Esophagus muscularis mucosa (tissue), 4 donors: ENCODE measurements at regions not wholly inside any gene's neighbourhood (a gene's known extent, or its start where the extent isn't known, plus 50 kb on each side); places are given as distances from the start of the nearest gene placed in this dataset.

Source experiments
- DNase-seq: peaks from one replicate; pipeline ENCODE4 v3.0.0-alpha.2; 2017; ENCODE audit errors: extremely low spot score
- H3K27ac ChIP-seq, 4 donors: fragments of 200-600 bp; sonication (generic); replicated peaks in 1 of 4; 1 replicate in 3 of 4; 2 replicates in 1 of 4; pipeline ENCODE4 v1.5.1; 2016 to 2019; ENCODE audit warnings: mild to moderate bottlenecking in 1 of 4
- H3K27me3 ChIP-seq, 4 donors: fragments of 200-600 bp; sonication (generic); one replicate each; pipeline versions ENCODE4 v1.5.1 to v1.6.0; 2016 to 2019
- H3K36me3 ChIP-seq, 4 donors: fragments of 200-600 bp; sonication (generic); one replicate each; pipeline ENCODE4 v1.5.1; 2016 to 2019
- H3K4me1 ChIP-seq, 4 donors: fragments of 200-600 bp; sonication (generic); one replicate each; pipeline ENCODE4 v1.5.1; 2016 to 2019
- H3K4me3 ChIP-seq, 4 donors: fragments of 200-600 bp; sonication (generic); 1 replicate in 2 of 4; 2 replicates in 2 of 4; pipeline ENCODE4 v1.5.1; 2016 to 2019; ENCODE audit warnings: mild to moderate bottlenecking in 4 of 4, moderate library complexity in 1 of 4
- H3K9me3 ChIP-seq, 4 donors: fragments of 200-600 bp; sonication (generic); 1 replicate in 3 of 4; 2 replicates in 1 of 4; pipeline ENCODE4 v1.5.1; 2016 to 2019
- CTCF ChIP-seq, 3 experiments: fragments of 200-600 bp in 2 of 3; fragments of 450-650 bp in 1 of 3; sonication (generic) in 2 of 3; IDR thresholded peaks; one replicate each; pipeline ENCODE4 v1.5.1; 2017 to 2019; ENCODE audit warnings: antibody characterized with exemption in 3 of 3, mild to moderate bottlenecking in 2 of 3, moderate library complexity in 1 of 3
- EP300 ChIP-seq: sonication (generic); formaldehyde crosslinking; IDR thresholded peaks from one replicate; pipeline ENCODE4 v1.6.1; 2017; ENCODE audit warnings: antibody characterized with exemption
- POLR2A ChIP-seq: fragments of 450-650 bp; IDR thresholded peaks from one replicate; pipeline ENCODE4 v1.6.1; 2017; ENCODE audit warnings: antibody characterized with exemption, moderate library complexity, mild to moderate bottlenecking, low read depth
- POLR2AphosphoS5 ChIP-seq, 2 donors: sonication (generic); formaldehyde crosslinking; IDR thresholded peaks; one replicate each; pipeline ENCODE4 v1.6.1; 2017; ENCODE audit warnings: antibody characterized with exemption in 2 of 2
- WGBS: methylation state at CpG from one replicate; pipeline ENCODE4 v1.1.5; 2018; 5-methylcytosine and 5-hydroxymethylcytosine counted together
- intact Hi-C: fragments of 100-400 bp; cut with DNase I; formaldehyde crosslinking; loops from one replicate; pipeline ENCODE4 v1.15.1; 2023

- Histone ChIP-seq H3K4me3 (no peak overlapping the region), H3K36me3 (no peaks in the 10 kb centered on the region), H3K27me3 (no peaks in the 10 kb centered on the region), H3K4me1 (peaks cover 15 to 27% (median 19%) of the 10 kb centered on the region in 4 donors), H3K27ac (no peak overlapping the region), H3K9me3 (no peaks in the 10 kb centered on the region)
- no peak for DNase-seq
- 96% methylated on average over 13 of the region's 13 CpGs for WGBS
- intact Hi-C loops = no loop called here
- TF ChIP-seq POLR2A (no peak), CTCF (IDR thresholded peaks at IDR 0.05) (no peak), POLR2AphosphoS5 (IDR thresholded peaks at IDR 0.05) (no peak)
Measured at GRCh38 chr22:27643907-27644306, 157.6 kb downstream of the MN1 start.

GRCh38 chr22:27644566-27644965 is 157.0 kb downstream of the MN1 start:
- Histone ChIP-seq H3K9me3 (no peaks in the 10 kb centered on the region), H3K36me3 (no peaks in the 10 kb centered on the region), H3K27ac (no peak overlapping the region), H3K4me3 (no peak overlapping the region), H3K27me3 (no peaks in the 10 kb centered on the region), H3K4me1 (peaks cover 10 to 22% (median 15%) of the 10 kb centered on the region in 4 donors)
- DNase-seq = no peak
- TF ChIP-seq POLR2AphosphoS5 (IDR thresholded peaks at IDR 0.05) (no peak), EP300 (no peak), POLR2A (no peak), CTCF (IDR thresholded peaks at IDR 0.05) (no peak)
- intact Hi-C loops = no loop called here
- 91% methylated on average over 5 of the region's 7 CpGs for WGBS

GRCh38 chr22:27647540-27647939 is 154.0 kb downstream of the MN1 start:
- 96% methylated on average over 3 of the region's 3 CpGs for WGBS
- Histone ChIP-seq H3K9me3 (no peaks in the 10 kb centered on the region), H3K27ac (no peak overlapping the region), H3K4me1 (peaks cover 12 to 23% (median 16%) of the 10 kb centered on the region in 4 donors), H3K4me3 (no peak overlapping the region), H3K27me3 (no peaks in the 10 kb centered on the region), H3K36me3 (no peaks in the 10 kb centered on the region)
- TF ChIP-seq POLR2A (no peak), POLR2AphosphoS5 (IDR thresholded peaks at IDR 0.05) (no peak), EP300 (no peak), CTCF (IDR thresholded peaks at IDR 0.05) (no peak)
- intact Hi-C loops = no loop called here
- no peak for DNase-seq

- no peaks in the 10 kb centered on the region for H3K27me3 ChIP-seq
- peaks cover 12 to 23% (median 16%) of the 10 kb centered on the region in 4 donors for H3K4me1 ChIP-seq
- H3K36me3 ChIP-seq = no peaks in the 10 kb centered on the region
- no peak overlapping the region for H3K4me3 ChIP-seq
- H3K9me3 ChIP-seq = no peaks in the 10 kb centered on the region
- no peak overlapping the region for H3K27ac ChIP-seq
- 93% methylated on average over 3 of the region's 3 CpGs for WGBS
- intact Hi-C loops = no loop called here
- no peak for DNase-seq
- no peak for TF ChIP-seq POLR2AphosphoS5 (IDR thresholded peaks at IDR 0.05)
- no peak for TF ChIP-seq POLR2A
- no peak for TF ChIP-seq CTCF (IDR thresholded peaks at IDR 0.05)
- TF ChIP-seq EP300 = no peak
Measured at GRCh38 chr22:27648074-27648473, 153.5 kb downstream of the MN1 start.

GRCh38 chr22:27648853-27649252 is 152.7 kb downstream of the MN1 start:
- TF ChIP-seq EP300 = no peak
- TF ChIP-seq CTCF (IDR thresholded peaks at IDR 0.05) = no peak
- no peak for TF ChIP-seq POLR2A
- TF ChIP-seq POLR2AphosphoS5 (IDR thresholded peaks at IDR 0.05) = no peak
- Histone ChIP-seq H3K27ac (no peak overlapping the region), H3K36me3 (no peaks in the 10 kb centered on the region), H3K4me1 (peaks cover 12 to 23% (median 16%) of the 10 kb centered on the region in 4 donors), H3K9me3 (no peaks in the 10 kb centered on the region), H3K4me3 (no peak overlapping the region), H3K27me3 (no peaks in the 10 kb centered on the region)
- no peak for DNase-seq
- 97% methylated on average over 2 of the region's 2 CpGs for WGBS
- intact Hi-C loops = no loop called here
